Brain microvascular endothelial cell (primary cell): ENCODE measurements at regions not wholly inside any gene's neighbourhood (a gene's known extent, or its start where the extent isn't known, plus 50 kb on each side); places are given as distances from the start of the nearest gene placed in this dataset.
A peak's percentile ranks its signal among the peaks of the same experiment; 100 is the strongest.

Source experiments
- DNase-seq: peaks from one replicate; pipeline ENCODE4 v3.0.0-alpha.2; 2020
- H3K27ac ChIP-seq: fragments of 250-450 bp; sonication (Bioruptor Pico); 2 replicates; pipeline ENCODE4 v1.5.1; 2020; ENCODE audit warnings: mild to moderate bottlenecking, moderate library complexity
- H3K27me3 ChIP-seq: fragments of 250-450 bp; sonication (Bioruptor Pico); replicated peaks from 2 replicates; pipeline ENCODE4 v1.5.1; 2020; ENCODE audit warnings: mild to moderate bottlenecking
- H3K36me3 ChIP-seq: fragments of 250-450 bp; sonication (Bioruptor Pico); replicated peaks from 2 replicates; pipeline ENCODE4 v1.5.1; 2020; ENCODE audit warnings: mild to moderate bottlenecking
- H3K4me3 ChIP-seq: 2 replicates; pipeline ENCODE4 v1.5.1; 2011; ENCODE audit warnings: low read depth, mild to moderate bottlenecking, control low read depth, low read length, moderate library complexity
- CTCF ChIP-seq: IDR thresholded peaks from 2 replicates; pipeline ENCODE4 v1.5.1; 2011; ENCODE audit warnings: low read depth, mild to moderate bottlenecking, moderate library complexity, low read length, control low read depth, inconsistent platforms; ENCODE audit errors: missing control alignments
- in situ Hi-C: cut with HindIII; loops from 2 replicates; pipeline ENCODE4 v1.10.0; 2017; ENCODE audit warnings: low sequenced_read_pairs, low pct_ligation_motif_present

- Histone ChIP-seq H3K27ac (no peak overlapping the region), H3K27me3 (no peaks in the 10 kb centered on the region), H3K4me3 (no peak overlapping the region), H3K36me3 (no peaks in the 10 kb centered on the region)
- no peak for TF ChIP-seq CTCF
- DNase-seq = no peak
- in situ Hi-C loops = no loop called here
These were observed 93.5 kb downstream of the ZIC4 start for GRCh38 chr3:147312786-147313280.

GRCh38 chr3:147311716-147312115 is 94.6 kb downstream of the ZIC4 start:
- Histone ChIP-seq H3K4me3 (no peak overlapping the region), H3K27me3 (no peaks in the 10 kb centered on the region), H3K27ac (no peak overlapping the region), H3K36me3 (no peaks in the 10 kb centered on the region)
- TF ChIP-seq CTCF = no peak
- DNase-seq = no peak
- in situ Hi-C loops = no loop called here

- no peak for TF ChIP-seq CTCF
- H3K27me3 ChIP-seq = no peaks in the 10 kb centered on the region
- DNase-seq = no peak
- in situ Hi-C loops = no loop called here
- H3K27ac ChIP-seq = peak overlapping the region; percentile 85
- no peaks in the 10 kb centered on the region for H3K36me3 ChIP-seq
- no peak overlapping the region for H3K4me3 ChIP-seq
These were observed 100.7 kb downstream of the ZIC4 start for GRCh38 chr3:147305533-147306250.

- in situ Hi-C loops = no loop called here
- no peaks in the 10 kb centered on the region for H3K27me3 ChIP-seq
- peak overlapping the region; percentile 85 for H3K27ac ChIP-seq
- no peak for TF ChIP-seq CTCF
- H3K36me3 ChIP-seq = no peaks in the 10 kb centered on the region
- no peak overlapping the region for H3K4me3 ChIP-seq
- peak; percentile 29 for DNase-seq
These were observed 101.6 kb downstream of the ZIC4 start for GRCh38 chr3:147304756-147305155.

- in situ Hi-C loops = no loop called here
- no peak for DNase-seq
These were observed 104.6 kb downstream of the ZIC4 start for GRCh38 chr3:147301781-147302180.

More at GRCh38 chr3:147301781-147302180, 104.6 kb downstream of the ZIC4 start:
- H3K4me3 ChIP-seq = no peak overlapping the region
- no peaks in the 10 kb centered on the region for H3K36me3 ChIP-seq
- TF ChIP-seq CTCF = no peak
- no peaks in the 10 kb centered on the region for H3K27me3 ChIP-seq
- H3K27ac ChIP-seq = no peak overlapping the region
